KMS-11 (cell line): ENCODE measurements at regions not wholly inside any gene's neighbourhood (a gene's known extent, or its start where the extent isn't known, plus 50 kb on each side); places are given as distances from the start of the nearest gene placed in this dataset.

Experiments
- H2AFZ ChIP-seq: fragments of 200-600 bp; sonication (generic); 2 replicates; pipeline ENCODE4 v1.6.1; 2016; ENCODE audit warnings: antibody characterized with exemption, mixed run types, low read depth
- H3K27ac ChIP-seq: fragments of 200-600 bp; sonication (generic); 2 replicates; pipeline ENCODE4 v1.6.1; 2016; ENCODE audit warnings: mild to moderate bottlenecking, mixed run types
- H3K27me3 ChIP-seq: fragments of 200-600 bp; sonication (generic); 2 replicates; pipeline ENCODE4 v1.6.1; 2017; ENCODE audit warnings: mild to moderate bottlenecking, low read depth, mixed run types, moderate library complexity; ENCODE audit not compliant: insufficient read depth
- H3K36me3 ChIP-seq: fragments of 200-600 bp; sonication (generic); 2 replicates; pipeline ENCODE4 v1.6.1; 2017; ENCODE audit warnings: mild to moderate bottlenecking, mixed run types; ENCODE audit not compliant: insufficient read depth
- H3K4me1 ChIP-seq: fragments of 200-600 bp; sonication (generic); 2 replicates; pipeline ENCODE4 v1.6.1; 2016; ENCODE audit warnings: mild to moderate bottlenecking, low read depth, mixed run types; ENCODE audit not compliant: poor library complexity, severe bottlenecking
- H3K4me2 ChIP-seq: fragments of 200-600 bp; sonication (generic); 2 replicates; pipeline ENCODE4 v1.7.0; 2016; ENCODE audit warnings: mild to moderate bottlenecking, mixed run types
- H3K4me3 ChIP-seq: fragments of 200-600 bp; sonication (generic); IDR thresholded peaks from 2 replicates; pipeline ENCODE4 v1.6.1; 2017; ENCODE audit warnings: low read depth, low read length, mixed read lengths; ENCODE audit not compliant: insufficient read depth
- H3K79me2 ChIP-seq: fragments of 200-600 bp; sonication (generic); 2 replicates; pipeline ENCODE4 v1.6.1; 2016; ENCODE audit warnings: low read depth, mixed run types; ENCODE audit not compliant: insufficient read depth
- H3K9ac ChIP-seq: fragments of 200-600 bp; sonication (generic); 2 replicates; pipeline ENCODE4 v1.6.1; 2016; ENCODE audit warnings: mild to moderate bottlenecking, mixed run types
- H4K20me1 ChIP-seq: fragments of 200-600 bp; sonication (generic); 2 replicates; pipeline ENCODE4 v1.6.1; 2016; ENCODE audit warnings: mild to moderate bottlenecking, mixed run types; ENCODE audit not compliant: insufficient read depth
- TF ChIP-seq, protein P1 (sequence below): fragments of 200-600 bp; sonication (generic); conservative IDR thresholded peaks from 2 replicates; pipeline ENCODE4 v1.6.1; 2017; ENCODE audit warnings: low read depth, mild to moderate bottlenecking, antibody characterized with exemption, low read length, moderate library complexity, mixed read lengths

DNA sequence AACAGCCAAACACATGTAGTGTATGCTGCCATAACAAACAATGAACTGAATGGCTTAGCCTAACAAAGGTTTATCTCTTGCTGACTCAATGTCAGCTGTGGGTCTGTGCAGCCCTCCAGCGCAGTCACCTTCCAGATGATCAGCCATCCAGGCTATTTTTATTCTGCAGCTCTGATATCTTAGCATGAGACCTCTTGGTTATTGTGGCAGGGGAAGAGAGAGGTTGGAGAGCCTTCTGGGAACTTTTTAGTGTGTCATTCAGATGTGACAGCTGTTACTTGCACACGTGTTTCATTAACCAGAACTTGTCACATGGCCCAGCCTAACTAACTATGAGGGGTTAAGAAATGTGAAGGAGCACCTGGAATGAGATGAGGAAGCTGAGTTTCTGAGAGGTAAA lies 202.5 kb downstream of the DHX35 start:
- H3K4me1 ChIP-seq = no peaks in the 10 kb centered on the region
- TF ChIP-seq, protein P1, sequence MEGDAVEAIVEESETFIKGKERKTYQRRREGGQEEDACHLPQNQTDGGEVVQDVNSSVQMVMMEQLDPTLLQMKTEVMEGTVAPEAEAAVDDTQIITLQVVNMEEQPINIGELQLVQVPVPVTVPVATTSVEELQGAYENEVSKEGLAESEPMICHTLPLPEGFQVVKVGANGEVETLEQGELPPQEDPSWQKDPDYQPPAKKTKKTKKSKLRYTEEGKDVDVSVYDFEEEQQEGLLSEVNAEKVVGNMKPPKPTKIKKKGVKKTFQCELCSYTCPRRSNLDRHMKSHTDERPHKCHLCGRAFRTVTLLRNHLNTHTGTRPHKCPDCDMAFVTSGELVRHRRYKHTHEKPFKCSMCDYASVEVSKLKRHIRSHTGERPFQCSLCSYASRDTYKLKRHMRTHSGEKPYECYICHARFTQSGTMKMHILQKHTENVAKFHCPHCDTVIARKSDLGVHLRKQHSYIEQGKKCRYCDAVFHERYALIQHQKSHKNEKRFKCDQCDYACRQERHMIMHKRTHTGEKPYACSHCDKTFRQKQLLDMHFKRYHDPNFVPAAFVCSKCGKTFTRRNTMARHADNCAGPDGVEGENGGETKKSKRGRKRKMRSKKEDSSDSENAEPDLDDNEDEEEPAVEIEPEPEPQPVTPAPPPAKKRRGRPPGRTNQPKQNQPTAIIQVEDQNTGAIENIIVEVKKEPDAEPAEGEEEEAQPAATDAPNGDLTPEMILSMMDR = no peak

DNA sequence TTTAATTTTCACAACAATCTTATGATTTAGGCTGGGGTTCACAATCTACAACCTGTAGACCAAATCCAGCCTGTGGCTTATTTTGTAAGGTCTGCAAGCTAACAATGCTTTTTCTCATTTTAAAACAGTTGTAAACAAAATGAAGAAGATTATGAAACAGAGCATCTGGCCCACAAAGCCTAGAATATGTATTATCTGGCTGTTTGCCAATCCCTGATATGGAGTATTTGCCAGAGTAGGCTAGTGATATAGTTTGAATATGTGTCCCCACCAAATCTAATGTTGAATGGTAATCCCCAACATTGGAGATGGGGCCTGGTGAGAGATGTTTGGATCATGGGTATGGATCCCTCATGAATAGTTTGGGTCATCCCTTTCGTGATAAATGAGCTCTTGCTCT lies 201.8 kb downstream of the DHX35 start:
- H3K4me2 ChIP-seq = no peak overlapping the region
- no peak overlapping the region for H3K9ac ChIP-seq
- no peaks in the 10 kb centered on the region for H3K4me1 ChIP-seq
- no peaks in the 10 kb centered on the region for H3K27me3 ChIP-seq
- H3K4me3 ChIP-seq = no peak overlapping the region
- no peaks in the 10 kb centered on the region for H3K36me3 ChIP-seq
- no peak overlapping the region for H3K27ac ChIP-seq
- no peak overlapping the region for H2AFZ ChIP-seq
- H3K79me2 ChIP-seq = no peaks in the 10 kb centered on the region
- H4K20me1 ChIP-seq = no peaks in the 10 kb centered on the region
- TF ChIP-seq, protein P1 = no peak

More for the DNA sequence above, 202.5 kb downstream of the DHX35 start:
- no peak overlapping the region for H3K4me2 ChIP-seq
- no peaks in the 10 kb centered on the region for H3K79me2 ChIP-seq
- no peak overlapping the region for H3K27ac ChIP-seq
- H3K36me3 ChIP-seq = no peaks in the 10 kb centered on the region
- H3K9ac ChIP-seq = no peak overlapping the region
- no peak overlapping the region for H2AFZ ChIP-seq
- H3K27me3 ChIP-seq = no peaks in the 10 kb centered on the region
- no peak overlapping the region for H3K4me3 ChIP-seq
- H4K20me1 ChIP-seq = no peaks in the 10 kb centered on the region

DNA sequence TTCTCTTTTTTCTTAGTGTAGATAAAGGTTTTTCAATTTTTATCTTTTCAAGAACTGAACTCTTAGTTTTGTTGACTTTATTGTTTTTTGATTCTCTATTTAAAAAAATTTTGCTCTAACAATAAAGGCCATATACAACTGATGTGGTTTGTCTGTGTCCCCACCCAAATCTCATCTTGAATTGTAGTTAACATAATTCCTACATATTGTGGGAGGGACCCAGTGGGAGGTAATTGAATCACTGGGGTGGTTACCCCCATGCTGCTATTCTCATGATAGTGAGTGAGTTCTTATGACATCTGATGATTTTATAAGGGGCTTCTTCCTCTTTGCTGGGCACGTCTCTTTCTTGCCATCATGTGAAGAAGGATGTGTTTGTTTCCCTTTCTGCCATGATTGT lies 199.8 kb downstream of the DHX35 start:
- H3K79me2 ChIP-seq = no peaks in the 10 kb centered on the region
- no peaks in the 10 kb centered on the region for H3K27me3 ChIP-seq
- no peaks in the 10 kb centered on the region for H3K36me3 ChIP-seq
- no peak overlapping the region for H3K4me3 ChIP-seq
- no peaks in the 10 kb centered on the region for H3K4me1 ChIP-seq
- H4K20me1 ChIP-seq = no peaks in the 10 kb centered on the region
- H3K27ac ChIP-seq = no peak overlapping the region
- H3K9ac ChIP-seq = no peak overlapping the region
- TF ChIP-seq, protein P1 = no peak
- no peak overlapping the region for H2AFZ ChIP-seq
- H3K4me2 ChIP-seq = no peak overlapping the region

DNA sequence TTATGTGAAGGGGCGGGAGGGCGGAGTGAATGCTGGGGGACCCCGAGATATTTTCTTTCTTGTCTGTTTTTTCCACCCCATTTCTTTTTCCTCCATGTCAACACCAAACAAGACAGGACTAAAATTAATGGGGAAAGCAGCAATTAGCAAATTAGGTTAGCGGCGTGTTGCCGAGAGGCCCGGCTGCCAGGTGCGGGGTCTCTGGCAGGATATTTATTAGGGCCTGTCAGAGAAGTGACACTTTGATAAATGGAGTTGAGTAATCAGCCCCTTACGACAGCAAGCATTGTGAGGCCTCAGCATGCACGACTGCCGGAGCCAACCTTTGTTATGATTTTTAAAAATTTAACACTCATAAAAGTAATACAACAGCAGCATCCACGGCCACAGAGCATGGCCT lies 193.8 kb downstream of the DHX35 start:
- Histone ChIP-seq H2AFZ (no peak overlapping the region), H3K4me2 (no peak overlapping the region), H3K27me3 (no peaks in the 10 kb centered on the region), H3K27ac (no peak overlapping the region), H3K36me3 (no peaks in the 10 kb centered on the region), H3K4me1 (no peaks in the 10 kb centered on the region), H3K9ac (no peak overlapping the region), H3K4me3 (no peak overlapping the region), H4K20me1 (no peaks in the 10 kb centered on the region), H3K79me2 (no peaks in the 10 kb centered on the region)
- TF ChIP-seq, protein P1 = no peak
